HUES48 (cell line): ENCODE measurements at regions not wholly inside any gene's neighbourhood (a gene's known extent, or its start where the extent isn't known, plus 50 kb on each side); places are given as distances from the start of the nearest gene placed in this dataset.
"Not testable (repeated sequence)": the region's sequence is repeated elsewhere in the genome, so short reads cannot be mapped to it uniquely, and the experiment has no call there.

Experiments
- H3K27ac ChIP-seq: one replicate; pipeline ENCODE4 v1.7.0; 2013; ENCODE audit warnings: low read depth, low read length, inconsistent platforms
- H3K27me3 ChIP-seq: 2 replicates; pipeline ENCODE4 v1.6.1; 2013; ENCODE audit warnings: mild to moderate bottlenecking, low read length; ENCODE audit not compliant: control insufficient read depth, insufficient read depth
- H3K36me3 ChIP-seq: 2 replicates; pipeline ENCODE4 v1.6.1; 2013; ENCODE audit warnings: low read length; ENCODE audit not compliant: control insufficient read depth, insufficient read depth
- H3K4me1 ChIP-seq: 2 replicates; pipeline ENCODE4 v1.6.1; 2013; ENCODE audit warnings: mild to moderate bottlenecking, low read length; ENCODE audit not compliant: control insufficient read depth, insufficient read depth
- H3K4me3 ChIP-seq: 2 replicates; pipeline ENCODE4 v1.5.1; 2013; ENCODE audit warnings: mild to moderate bottlenecking, low read depth, low read length
- H3K9ac ChIP-seq: 2 replicates; pipeline ENCODE4 v1.6.1; 2013; ENCODE audit warnings: mild to moderate bottlenecking, low read depth, low read length, moderate library complexity
- H3K9me3 ChIP-seq: 2 replicates; pipeline ENCODE4 v1.6.1; 2013; ENCODE audit warnings: low read length; ENCODE audit not compliant: control insufficient read depth, insufficient read depth

DNA sequence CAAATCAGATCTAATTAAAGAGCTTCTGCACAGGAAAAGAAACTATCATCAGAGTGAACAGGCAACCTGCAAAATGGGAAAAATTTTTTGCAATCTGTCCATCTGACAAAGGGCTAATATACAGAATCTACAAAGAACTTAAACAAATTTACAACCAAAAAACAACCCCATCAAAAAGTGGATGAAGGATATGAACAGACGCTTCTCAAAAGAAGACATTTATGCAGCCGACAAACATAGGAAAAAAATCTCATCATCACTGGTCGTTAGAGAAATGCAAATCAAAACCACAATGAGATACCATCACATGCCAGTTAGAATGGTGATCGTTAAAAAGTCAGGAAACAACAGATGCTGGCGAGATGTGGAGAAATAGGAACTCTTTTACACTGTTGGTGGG is 169.9 kb upstream of the ZNF608 start:
- not testable (repeated sequence) for H3K4me3 ChIP-seq, H3K36me3 ChIP-seq, H3K27ac ChIP-seq, H3K27me3 ChIP-seq, H3K9me3 ChIP-seq, H3K9ac ChIP-seq
- peaks cover 29% of the 10 kb centered on the region for H3K4me1 ChIP-seq

GRCh38 chr5:124918618-124919017 is 172.2 kb upstream of the ZNF608 start:
- Histone ChIP-seq H3K4me3 (no peak overlapping the region), H3K9me3 (no peaks in the 10 kb centered on the region), H3K27ac (no peak overlapping the region), H3K9ac (no peak overlapping the region), H3K4me1 (peaks cover 53% of the 10 kb centered on the region), H3K36me3 (no peaks in the 10 kb centered on the region), H3K27me3 (no peaks in the 10 kb centered on the region)

GRCh38 chr5:124919076-124919475 is 172.6 kb upstream of the ZNF608 start:
- peak overlapping the region; percentile 69 for H3K27ac ChIP-seq

GRCh38 chr5:124919747-124920525 is 173.5 kb upstream of the ZNF608 start:
- H3K27ac ChIP-seq, result peak overlapping the region; percentile 69
- H3K4me3 ChIP-seq, result 0 out of 2 replicates have a peak overlapping the region, but pooled peaks have one; percentile 5
- no peaks in the 10 kb centered on the region for H3K36me3 ChIP-seq
- H3K27me3 ChIP-seq, result no peaks in the 10 kb centered on the region
- peaks cover 55% of the 10 kb centered on the region for H3K4me1 ChIP-seq
- no peak overlapping the region for H3K9ac ChIP-seq
- H3K9me3 ChIP-seq, result no peaks in the 10 kb centered on the region

More at GRCh38 chr5:124919076-124919475, 172.6 kb upstream of the ZNF608 start:
- Histone ChIP-seq H3K4me1 (peaks cover 55% of the 10 kb centered on the region), H3K9me3 (no peaks in the 10 kb centered on the region), H3K4me3 (no peak overlapping the region), H3K27me3 (no peaks in the 10 kb centered on the region), H3K9ac (no peak overlapping the region), H3K36me3 (no peaks in the 10 kb centered on the region)

GRCh38 chr5:124920909-124921666 is 174.6 kb upstream of the ZNF608 start:
- H3K27ac ChIP-seq, result peak overlapping the region; percentile 86

DNA sequence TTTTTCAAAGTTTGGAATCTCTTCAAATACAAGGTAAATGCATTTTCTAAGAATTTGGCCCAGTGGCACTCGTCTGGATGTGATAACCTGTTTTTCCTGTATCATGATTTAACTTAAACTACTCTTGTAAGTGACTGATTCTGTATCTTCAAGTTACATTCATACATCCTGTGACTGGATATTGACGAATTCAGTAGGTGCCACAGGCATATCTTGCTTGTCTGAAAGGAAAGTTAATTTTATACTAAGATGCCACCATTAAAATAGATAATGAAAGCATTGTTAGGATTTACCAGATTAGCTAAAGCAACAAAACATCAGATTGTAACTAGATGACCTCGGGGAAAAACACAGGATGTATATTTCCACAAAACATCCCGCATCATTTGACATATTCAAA is 175.3 kb upstream of the ZNF608 start:
- H3K36me3 ChIP-seq, result no peaks in the 10 kb centered on the region
- H3K4me3 ChIP-seq, result no peak overlapping the region
- peaks cover 55% of the 10 kb centered on the region for H3K4me1 ChIP-seq
- H3K27me3 ChIP-seq, result no peaks in the 10 kb centered on the region
- no peaks in the 10 kb centered on the region for H3K9me3 ChIP-seq
- no peak overlapping the region for H3K9ac ChIP-seq
- peak overlapping the region; percentile 86 for H3K27ac ChIP-seq

More at GRCh38 chr5:124920909-124921666, 174.6 kb upstream of the ZNF608 start:
- Histone ChIP-seq H3K36me3 (no peaks in the 10 kb centered on the region), H3K9ac (no peak overlapping the region), H3K4me1 (peaks cover 55% of the 10 kb centered on the region), H3K9me3 (no peaks in the 10 kb centered on the region), H3K4me3 (no peak overlapping the region), H3K27me3 (no peaks in the 10 kb centered on the region)

GRCh38 chr5:124922255-124922975 is 176.0 kb upstream of the ZNF608 start:
- Histone ChIP-seq H3K27ac (peak overlapping the region; percentile 86), H3K9ac (no peak overlapping the region), H3K9me3 (no peaks in the 10 kb centered on the region), H3K27me3 (no peaks in the 10 kb centered on the region), H3K36me3 (no peaks in the 10 kb centered on the region), H3K4me1 (peaks cover 55% of the 10 kb centered on the region), H3K4me3 (no peak overlapping the region)

DNA sequence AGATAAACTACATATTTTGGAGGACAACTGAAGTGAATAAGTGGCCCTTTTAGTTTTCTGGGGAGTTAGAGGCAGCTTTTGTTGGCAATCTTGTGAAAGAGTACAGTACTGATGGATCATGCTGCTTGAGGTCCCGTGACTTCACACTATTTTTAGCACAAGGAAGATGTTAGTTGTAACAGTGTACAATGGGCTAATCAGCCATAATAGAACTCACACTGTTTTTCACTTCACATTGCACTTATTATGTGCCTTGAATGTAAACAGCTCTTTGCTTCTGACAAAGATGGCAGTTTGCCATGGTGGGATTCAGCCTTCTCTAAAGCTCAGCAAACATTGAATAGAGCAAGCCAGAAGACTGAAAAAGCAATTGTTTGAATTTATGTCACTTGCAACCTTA is 176.7 kb upstream of the ZNF608 start:
- Histone ChIP-seq H3K27ac (peak overlapping the region; percentile 86), H3K36me3 (no peaks in the 10 kb centered on the region), H3K4me3 (no peak overlapping the region), H3K4me1 (peaks cover 55% of the 10 kb centered on the region), H3K9ac (no peak overlapping the region), H3K9me3 (no peaks in the 10 kb centered on the region), H3K27me3 (no peaks in the 10 kb centered on the region)

DNA sequence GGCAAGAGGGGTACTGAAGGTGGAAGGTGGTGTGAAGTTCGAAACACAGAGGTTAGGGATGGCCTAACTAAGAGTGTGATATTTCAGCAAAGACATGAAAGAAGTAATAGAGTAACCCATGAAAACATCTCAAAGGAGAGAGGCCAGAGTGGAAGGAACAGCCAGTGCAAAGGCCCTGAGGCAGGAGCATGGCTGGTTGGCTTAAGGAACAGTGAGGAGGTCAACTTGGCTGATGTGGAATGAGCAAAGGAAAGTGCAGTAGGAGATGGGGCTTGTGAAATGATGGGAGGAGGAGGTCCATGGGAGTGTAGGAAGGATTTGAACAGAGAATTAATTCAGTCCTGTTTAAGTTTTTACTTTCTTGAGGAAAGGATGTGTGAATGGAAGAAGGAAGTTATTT is 178.3 kb upstream of the ZNF608 start:
- Histone ChIP-seq H3K4me1 (peaks cover 42% of the 10 kb centered on the region), H3K4me3 (no peak overlapping the region), H3K27ac (no peak overlapping the region), H3K9me3 (no peaks in the 10 kb centered on the region), H3K9ac (no peak overlapping the region), H3K27me3 (no peaks in the 10 kb centered on the region), H3K36me3 (no peaks in the 10 kb centered on the region)

DNA sequence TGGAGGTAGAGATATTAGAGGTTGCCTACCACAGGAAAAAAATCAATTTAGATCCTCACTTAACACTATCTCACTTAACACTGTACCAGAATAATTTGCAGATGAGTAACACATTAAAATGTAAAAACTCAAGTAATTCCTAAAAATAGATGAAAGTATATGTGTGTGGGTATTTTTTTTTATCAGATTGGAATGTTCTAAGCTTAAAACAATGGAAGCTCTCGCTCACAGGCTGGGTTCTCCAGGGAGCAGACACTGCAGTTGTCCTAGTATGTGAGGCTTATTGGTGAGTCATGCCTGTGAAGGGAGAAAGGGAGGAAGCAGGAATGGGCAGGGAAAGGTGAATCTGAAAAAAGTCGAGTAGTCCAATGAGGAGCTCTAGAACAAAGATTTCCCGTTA is 181.3 kb upstream of the ZNF608 start:
- H3K9ac ChIP-seq, result no peak overlapping the region
- no peaks in the 10 kb centered on the region for H3K36me3 ChIP-seq
- H3K9me3 ChIP-seq, result no peaks in the 10 kb centered on the region
- H3K4me3 ChIP-seq, result no peak overlapping the region
- H3K4me1 ChIP-seq, result peaks cover 12% of the 10 kb centered on the region
- no peak overlapping the region for H3K27ac ChIP-seq
- no peaks in the 10 kb centered on the region for H3K27me3 ChIP-seq

DNA sequence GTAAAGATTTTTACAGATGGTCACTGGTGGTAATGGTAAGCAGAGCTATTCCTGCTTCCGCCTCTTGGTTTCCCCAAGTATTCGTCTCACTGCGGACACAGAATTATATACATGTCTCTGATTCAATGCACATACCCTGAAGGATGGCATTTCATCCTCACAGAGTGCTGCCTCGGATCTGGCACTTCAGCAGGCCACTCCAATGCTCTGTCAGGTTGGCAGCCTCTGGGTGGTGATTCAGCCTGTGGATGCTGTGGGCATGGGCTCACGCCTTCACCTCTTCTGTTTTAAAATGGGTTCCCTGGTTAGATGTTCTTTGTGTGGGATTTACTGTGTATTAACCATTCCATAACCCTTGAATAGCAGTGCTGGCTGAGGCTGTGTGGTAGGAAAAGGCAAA is 182.6 kb upstream of the ZNF608 start:
- H3K9ac ChIP-seq, result no peak overlapping the region
- no peaks in the 10 kb centered on the region for H3K36me3 ChIP-seq
- H3K4me3 ChIP-seq, result no peak overlapping the region
- no peaks in the 10 kb centered on the region for H3K9me3 ChIP-seq
- no peaks in the 10 kb centered on the region for H3K4me1 ChIP-seq
- H3K27me3 ChIP-seq, result no peaks in the 10 kb centered on the region
- no peak overlapping the region for H3K27ac ChIP-seq
